Kidney (tissue), 13 donors: ENCODE measurements at regions not wholly inside any gene's neighbourhood (a gene's known extent, or its start where the extent isn't known, plus 50 kb on each side); places are given as distances from the start of the nearest gene placed in this dataset.

Experiments used
- DNase-seq, 5 donors: peaks; one replicate each; pipeline ENCODE4 v3.0.0-alpha.2; 2013 to 2020
- FAIRE-seq: peaks from 2 replicates; lab custom pipeline; 2012; peaks lifted over from hg19 to GRCh38; lab: Jason Lieb, UNC
- H3K27ac ChIP-seq, 2 donors: one replicate each; pipeline ENCODE4 v1.7.0; 2013; ENCODE audit warnings: low read depth in 2 of 2, low read length in 2 of 2, inconsistent platforms in 1 of 2
- H3K27me3 ChIP-seq: one replicate; pipeline ENCODE4 v1.7.1; 2013; ENCODE audit warnings: low read length, inconsistent platforms; ENCODE audit not compliant: control insufficient read depth, insufficient read depth
- H3K36me3 ChIP-seq, 3 donors: one replicate each; pipeline versions ENCODE4 v1.7.0 to v1.7.1; 2013; ENCODE audit warnings: low read length in 3 of 3, control low read depth in 1 of 3, inconsistent platforms in 1 of 3; ENCODE audit not compliant: insufficient read depth in 3 of 3, control insufficient read depth in 2 of 3
- H3K4me1 ChIP-seq, 3 donors: one replicate each; pipeline versions ENCODE4 v1.7.0 to v1.7.1; 2013; ENCODE audit warnings: low read length in 3 of 3, inconsistent platforms in 1 of 3, low read depth in 1 of 3; ENCODE audit not compliant: control insufficient read depth in 2 of 3, insufficient read depth in 2 of 3
- H3K4me3 ChIP-seq, 3 donors: one replicate each; pipeline versions ENCODE4 v1.7.0 to v1.8.1; 2013; ENCODE audit warnings: low read length in 3 of 3, control low read depth in 1 of 3, inconsistent platforms in 1 of 3
- H3K9ac ChIP-seq, 3 donors: one replicate each; pipeline versions ENCODE4 v1.7.0 to v1.7.1; 2013; ENCODE audit warnings: low read length in 3 of 3, control low read depth in 1 of 3, inconsistent platforms in 1 of 3
- H3K9me3 ChIP-seq, 3 donors: one replicate each; pipeline versions ENCODE4 v1.7.0 to v1.7.1; 2013; ENCODE audit warnings: low read length in 3 of 3, control low read depth in 1 of 3, inconsistent platforms in 1 of 3; ENCODE audit not compliant: control insufficient read depth in 2 of 3, insufficient read depth in 1 of 3
- intact Hi-C: fragments of 100-400 bp; cut with DNase I; formaldehyde crosslinking; loops from one replicate; pipeline ENCODE4 v1.11.1; 2022
- TF ChIP-seq, protein P1 (sequence below): IDR thresholded peaks from 3 replicates; pipeline ENCODE4 v1.5.1; 2012; ENCODE audit warnings: mild to moderate bottlenecking, moderate library complexity, borderline replicate concordance; ENCODE audit not compliant: insufficient read depth; ENCODE audit errors: extremely low read depth
- donor health status: control.
- donor health status: control.
- donor health status: control.
- donor health status: control.
- donor health status: control.
- donor health status: DM: yes; HTN: yes; CAD: no.
- donor health status: Normal renal cell carcinoma (clear cell type).

- H3K4me1 ChIP-seq: no peaks in the 10 kb centered on the region
- TF ChIP-seq, protein P1, sequence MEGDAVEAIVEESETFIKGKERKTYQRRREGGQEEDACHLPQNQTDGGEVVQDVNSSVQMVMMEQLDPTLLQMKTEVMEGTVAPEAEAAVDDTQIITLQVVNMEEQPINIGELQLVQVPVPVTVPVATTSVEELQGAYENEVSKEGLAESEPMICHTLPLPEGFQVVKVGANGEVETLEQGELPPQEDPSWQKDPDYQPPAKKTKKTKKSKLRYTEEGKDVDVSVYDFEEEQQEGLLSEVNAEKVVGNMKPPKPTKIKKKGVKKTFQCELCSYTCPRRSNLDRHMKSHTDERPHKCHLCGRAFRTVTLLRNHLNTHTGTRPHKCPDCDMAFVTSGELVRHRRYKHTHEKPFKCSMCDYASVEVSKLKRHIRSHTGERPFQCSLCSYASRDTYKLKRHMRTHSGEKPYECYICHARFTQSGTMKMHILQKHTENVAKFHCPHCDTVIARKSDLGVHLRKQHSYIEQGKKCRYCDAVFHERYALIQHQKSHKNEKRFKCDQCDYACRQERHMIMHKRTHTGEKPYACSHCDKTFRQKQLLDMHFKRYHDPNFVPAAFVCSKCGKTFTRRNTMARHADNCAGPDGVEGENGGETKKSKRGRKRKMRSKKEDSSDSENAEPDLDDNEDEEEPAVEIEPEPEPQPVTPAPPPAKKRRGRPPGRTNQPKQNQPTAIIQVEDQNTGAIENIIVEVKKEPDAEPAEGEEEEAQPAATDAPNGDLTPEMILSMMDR: no peak
- H3K27me3 ChIP-seq: no peaks in the 10 kb centered on the region
- FAIRE-seq (no peak), DNase-seq (no peak)
- no peaks in the 10 kb centered on the region for H3K9me3 ChIP-seq
- no peak overlapping the region for H3K27ac ChIP-seq
- intact Hi-C loops: no loop called here
- H3K36me3 ChIP-seq: no peaks in the 10 kb centered on the region
- no peak overlapping the region for H3K4me3 ChIP-seq
- H3K9ac ChIP-seq: no peak overlapping the region
Measured at GRCh38 chr2:156689939-156690338, 253.8 kb downstream of the GPD2 start.

GRCh38 chr2:156691014-156691413 lies 254.8 kb downstream of the GPD2 start:
- Histone ChIP-seq H3K4me1 (no peaks in the 10 kb centered on the region), H3K4me3 (no peak overlapping the region), H3K27ac (no peak overlapping the region), H3K36me3 (no peaks in the 10 kb centered on the region), H3K9ac (no peak overlapping the region), H3K27me3 (no peaks in the 10 kb centered on the region), H3K9me3 (no peaks in the 10 kb centered on the region)
- DNase-seq: no peak
- intact Hi-C loops: no loop called here
- TF ChIP-seq, protein P1: no peak
- FAIRE-seq: no peak

- no peak overlapping the region for H3K27ac ChIP-seq
- H3K4me3 ChIP-seq: no peak overlapping the region
- H3K9me3 ChIP-seq: no peaks in the 10 kb centered on the region
- DNase-seq: no peak
- H3K36me3 ChIP-seq: no peaks in the 10 kb centered on the region
- TF ChIP-seq, protein P1: no peak
- H3K4me1 ChIP-seq: no peaks in the 10 kb centered on the region
- H3K9ac ChIP-seq: no peak overlapping the region
- intact Hi-C loops: no loop called here
- FAIRE-seq: no peak
- no peaks in the 10 kb centered on the region for H3K27me3 ChIP-seq
Measured at GRCh38 chr2:156695020-156695419, 258.8 kb downstream of the GPD2 start.

- no peak overlapping the region for H3K9ac ChIP-seq
- intact Hi-C loops: no loop called here
- no peaks in the 10 kb centered on the region for H3K36me3 ChIP-seq
Measured at GRCh38 chr2:156695595-156695994, 259.4 kb downstream of the GPD2 start.

More at GRCh38 chr2:156695595-156695994, 259.4 kb downstream of the GPD2 start:
- Histone ChIP-seq H3K4me3 (no peak overlapping the region), H3K4me1 (no peaks in the 10 kb centered on the region), H3K9me3 (no peaks in the 10 kb centered on the region), H3K27ac (no peak overlapping the region), H3K27me3 (no peaks in the 10 kb centered on the region)
- TF ChIP-seq, protein P1: no peak
- DNase-seq: no peak
- no peak for FAIRE-seq
